ENCODE measurements at regions not wholly inside any gene's neighbourhood (a gene's known extent, or its start where the extent isn't known, plus 50 kb on each side); places are given as distances from the start of the nearest gene placed in this dataset.

DNA sequence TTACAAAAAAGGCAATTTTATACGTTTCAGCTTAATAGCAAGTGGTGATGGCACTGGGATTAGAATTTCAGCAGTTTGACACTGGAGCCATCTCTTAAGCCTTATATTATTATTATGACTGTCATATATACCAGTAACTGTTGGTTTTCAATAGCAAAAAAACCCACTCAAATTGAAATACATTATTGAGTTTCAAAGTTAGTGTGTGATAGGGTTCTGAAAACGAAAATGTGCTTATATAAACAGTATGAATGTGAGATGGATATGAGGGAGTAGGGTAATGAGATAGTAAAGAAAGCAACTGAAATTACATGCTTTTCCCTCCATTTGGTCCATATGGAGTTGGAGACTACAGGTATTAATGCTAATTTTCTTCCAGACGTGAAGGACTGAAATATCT lies 68.6 kb upstream of the ACTBL2 start:
- H3K4me3 ChIP-seq (ENCODE audit: low read length), result no peak overlapping the region
- no peaks in the 10 kb centered on the region for H3K79me2 ChIP-seq (ENCODE audit: control insufficient read depth, low read length)
- H3K9me3 ChIP-seq (ENCODE audit: control insufficient read depth, insufficient read depth, low read length), result no peaks in the 10 kb centered on the region
- H3F3A ChIP-seq (ENCODE audit: control insufficient read depth, insufficient read depth), result no peaks in the 10 kb centered on the region
- H3K27ac ChIP-seq (ENCODE audit: low read depth, low read length), result no peak overlapping the region
- H3K27me3 ChIP-seq (ENCODE audit: control insufficient read depth, low read length), result no peaks in the 10 kb centered on the region
- no peaks in the 10 kb centered on the region for H3K4me1 ChIP-seq (ENCODE audit: control insufficient read depth, low read length)
- H3K4me2 ChIP-seq (ENCODE audit: low read length), result no peak overlapping the region
- TF ChIP-seq EZH2phosphoT487 (IDR thresholded peaks at IDR 0.05; ENCODE audit: borderline replicate concordance, low read length), result no peak
- H3K9me2 ChIP-seq (replicated peaks; ENCODE audit: control insufficient read depth, low read length), result no peaks in the 10 kb centered on the region; the same call in 1 of the 2 replicates
- no peaks in the 10 kb centered on the region for H3K36me3 ChIP-seq (ENCODE audit: control insufficient read depth, low read length)
- no peaks in the 10 kb centered on the region for H4K20me1 ChIP-seq (ENCODE audit: control insufficient read depth, insufficient read depth, low read depth, low read length)

DNA sequence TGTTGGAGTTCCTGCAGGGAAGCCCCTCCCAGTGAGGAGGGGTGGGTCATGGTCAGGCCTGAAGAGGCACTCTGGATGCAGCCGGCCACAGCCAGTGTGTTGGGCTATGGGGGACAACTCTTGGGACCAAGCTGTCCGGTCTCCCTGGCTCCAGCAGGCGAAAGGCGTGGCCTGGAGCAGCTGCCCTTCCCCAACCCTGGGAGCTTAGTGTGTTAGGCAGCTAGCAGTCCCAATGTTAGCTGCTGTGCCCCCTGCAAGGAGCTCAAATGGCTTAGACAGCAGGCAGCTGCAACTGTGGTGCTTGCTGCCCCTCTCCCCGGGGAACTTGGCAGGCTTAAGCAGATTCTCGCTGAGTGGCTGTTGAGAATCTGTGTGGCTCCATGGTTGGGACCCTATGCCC lies 67.5 kb upstream of the ACTBL2 start:
- Histone ChIP-seq H3F3A (ENCODE audit: control insufficient read depth, insufficient read depth) (no peaks in the 10 kb centered on the region), H3K4me3 (ENCODE audit: low read length) (no peak overlapping the region)
- no peak for TF ChIP-seq EZH2phosphoT487 (IDR thresholded peaks at IDR 0.05; ENCODE audit: borderline replicate concordance, low read length)
- TF ChIP-seq, protein P1, sequence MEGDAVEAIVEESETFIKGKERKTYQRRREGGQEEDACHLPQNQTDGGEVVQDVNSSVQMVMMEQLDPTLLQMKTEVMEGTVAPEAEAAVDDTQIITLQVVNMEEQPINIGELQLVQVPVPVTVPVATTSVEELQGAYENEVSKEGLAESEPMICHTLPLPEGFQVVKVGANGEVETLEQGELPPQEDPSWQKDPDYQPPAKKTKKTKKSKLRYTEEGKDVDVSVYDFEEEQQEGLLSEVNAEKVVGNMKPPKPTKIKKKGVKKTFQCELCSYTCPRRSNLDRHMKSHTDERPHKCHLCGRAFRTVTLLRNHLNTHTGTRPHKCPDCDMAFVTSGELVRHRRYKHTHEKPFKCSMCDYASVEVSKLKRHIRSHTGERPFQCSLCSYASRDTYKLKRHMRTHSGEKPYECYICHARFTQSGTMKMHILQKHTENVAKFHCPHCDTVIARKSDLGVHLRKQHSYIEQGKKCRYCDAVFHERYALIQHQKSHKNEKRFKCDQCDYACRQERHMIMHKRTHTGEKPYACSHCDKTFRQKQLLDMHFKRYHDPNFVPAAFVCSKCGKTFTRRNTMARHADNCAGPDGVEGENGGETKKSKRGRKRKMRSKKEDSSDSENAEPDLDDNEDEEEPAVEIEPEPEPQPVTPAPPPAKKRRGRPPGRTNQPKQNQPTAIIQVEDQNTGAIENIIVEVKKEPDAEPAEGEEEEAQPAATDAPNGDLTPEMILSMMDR (IDR thresholded peaks at IDR 0.05; ENCODE audit: low read depth, low read length, poor library complexity, severe bottlenecking), result no peak

DNA sequence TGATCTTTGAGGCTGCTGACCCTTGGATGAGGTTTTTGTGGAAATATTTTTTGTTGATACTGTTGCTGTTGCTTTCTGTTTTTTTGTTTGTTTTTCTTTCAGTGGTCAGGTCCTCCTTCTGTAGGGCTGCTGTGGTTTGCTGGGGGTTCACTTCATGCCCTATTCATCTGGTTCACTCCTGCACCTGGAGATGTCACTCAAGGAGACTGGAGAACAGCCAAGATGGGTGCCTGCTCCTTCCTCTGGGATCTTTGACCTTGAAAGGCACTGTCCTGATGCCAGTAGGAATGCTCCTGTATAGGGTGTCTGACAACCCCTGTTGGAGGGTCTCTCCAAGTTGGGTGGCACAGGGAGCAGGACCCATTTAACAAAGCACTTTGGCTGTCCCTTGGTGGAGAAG lies 67.0 kb upstream of the ACTBL2 start:
- H4K20me1 ChIP-seq (ENCODE audit: control insufficient read depth, insufficient read depth, low read depth, low read length), result no peaks in the 10 kb centered on the region

More for the DNA sequence above, 67.5 kb upstream of the ACTBL2 start:
- H3K4me1 ChIP-seq (ENCODE audit: control insufficient read depth, low read length), result no peaks in the 10 kb centered on the region
- no peaks in the 10 kb centered on the region; the same call in 1 of the 2 replicates for H3K9me2 ChIP-seq (replicated peaks; ENCODE audit: control insufficient read depth, low read length)
- H3K27me3 ChIP-seq (ENCODE audit: control insufficient read depth, low read length), result no peaks in the 10 kb centered on the region
- no peaks in the 10 kb centered on the region for H3K36me3 ChIP-seq (ENCODE audit: control insufficient read depth, low read length)
- H3K27ac ChIP-seq (ENCODE audit: low read depth, low read length), result no peak overlapping the region
- no peaks in the 10 kb centered on the region for H4K20me1 ChIP-seq (ENCODE audit: control insufficient read depth, insufficient read depth, low read depth, low read length)
- no peak overlapping the region for H3K4me2 ChIP-seq (ENCODE audit: low read length)
- H3K9me3 ChIP-seq (ENCODE audit: control insufficient read depth, insufficient read depth, low read length), result no peaks in the 10 kb centered on the region
- H3K79me2 ChIP-seq (ENCODE audit: control insufficient read depth, low read length), result no peaks in the 10 kb centered on the region

DNA sequence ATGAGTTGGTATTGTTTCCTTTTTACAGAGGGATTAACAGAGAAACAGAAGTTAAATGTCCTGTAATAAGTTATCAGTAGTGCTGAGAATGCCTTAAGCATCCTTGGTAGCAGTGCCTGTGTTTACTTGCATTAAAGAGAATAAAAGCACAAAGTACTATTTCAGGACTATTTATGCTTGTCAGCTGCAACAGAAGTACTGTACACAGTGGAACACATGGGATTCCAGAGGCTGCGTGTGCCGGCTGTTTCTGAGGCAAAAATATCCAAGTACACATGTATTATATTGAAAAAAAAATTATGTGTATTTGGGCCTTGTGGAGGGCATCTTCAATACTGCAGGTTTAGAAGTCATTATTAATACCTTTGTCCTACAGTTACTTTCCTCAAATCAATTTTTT lies 58.2 kb upstream of the ACTBL2 start:
- no peak overlapping the region for H3K4me2 ChIP-seq (ENCODE audit: low read length)
- TF ChIP-seq, protein P1 (IDR thresholded peaks at IDR 0.05; ENCODE audit: low read depth, low read length, poor library complexity, severe bottlenecking), result no peak
- TF ChIP-seq EZH2phosphoT487 (IDR thresholded peaks at IDR 0.05; ENCODE audit: borderline replicate concordance, low read length), result no peak
- no peaks in the 10 kb centered on the region for H3K4me1 ChIP-seq (ENCODE audit: control insufficient read depth, low read length)
- H3K4me3 ChIP-seq (ENCODE audit: low read length), result no peak overlapping the region
- H3K36me3 ChIP-seq (ENCODE audit: control insufficient read depth, low read length), result no peaks in the 10 kb centered on the region
- no peaks in the 10 kb centered on the region for H3F3A ChIP-seq (ENCODE audit: control insufficient read depth, insufficient read depth)
- H3K27ac ChIP-seq (ENCODE audit: low read depth, low read length), result no peak overlapping the region
- H3K9me2 ChIP-seq (replicated peaks; ENCODE audit: control insufficient read depth, low read length), result no peaks in the 10 kb centered on the region
- no peaks in the 10 kb centered on the region for H4K20me1 ChIP-seq (ENCODE audit: control insufficient read depth, insufficient read depth, low read depth, low read length)
- H3K27me3 ChIP-seq (ENCODE audit: control insufficient read depth, low read length), result no peaks in the 10 kb centered on the region
- no peaks in the 10 kb centered on the region for H3K9me3 ChIP-seq (ENCODE audit: control insufficient read depth, insufficient read depth, low read length)
- no peaks in the 10 kb centered on the region for H3K79me2 ChIP-seq (ENCODE audit: control insufficient read depth, low read length)

More for the DNA sequence above, 67.0 kb upstream of the ACTBL2 start:
- Histone ChIP-seq H3K9me2 (replicated peaks; ENCODE audit: control insufficient read depth, low read length) (no peaks in the 10 kb centered on the region), H3K4me2 (ENCODE audit: low read length) (no peak overlapping the region), H3K27ac (ENCODE audit: low read depth, low read length) (no peak overlapping the region), H3K9me3 (ENCODE audit: control insufficient read depth, insufficient read depth, low read length) (no peaks in the 10 kb centered on the region), H3K4me3 (ENCODE audit: low read length) (no peak overlapping the region), H3K27me3 (ENCODE audit: control insufficient read depth, low read length) (no peaks in the 10 kb centered on the region), H3K4me1 (ENCODE audit: control insufficient read depth, low read length) (no peaks in the 10 kb centered on the region), H3K79me2 (ENCODE audit: control insufficient read depth, low read length) (no peaks in the 10 kb centered on the region), H3K36me3 (ENCODE audit: control insufficient read depth, low read length) (no peaks in the 10 kb centered on the region), H3F3A (ENCODE audit: control insufficient read depth, insufficient read depth) (no peaks in the 10 kb centered on the region)
- TF ChIP-seq EZH2phosphoT487 (IDR thresholded peaks at IDR 0.05; ENCODE audit: borderline replicate concordance, low read length), result no peak
- TF ChIP-seq, protein P1 (IDR thresholded peaks at IDR 0.05; ENCODE audit: low read depth, low read length, poor library complexity, severe bottlenecking), result no peak

All from DOHH2 (cell line).